ENCODE measurements at regions not wholly inside any gene's neighbourhood (a gene's known extent, or its start where the extent isn't known, plus 50 kb on each side); places are given as distances from the start of the nearest gene placed in this dataset.
A peak's percentile ranks its signal among the peaks of the same experiment; 100 is the strongest.

GRCh38 chr5:135208903-135209721, 175.1 kb upstream of the PITX1 start:
- peaks cover under 1% of the 10 kb centered on the region for H3K9me3 Mint-ChIP-seq (ENCODE audit: unreplicated experiment)
- peaks cover 15% of the 10 kb centered on the region for H3K4me1 Mint-ChIP-seq (ENCODE audit: unreplicated experiment)
- H3K27ac Mint-ChIP-seq (ENCODE audit: unreplicated experiment): peak overlapping the region; percentile 64
- H3K27me3 Mint-ChIP-seq (ENCODE audit: unreplicated experiment): no peaks in the 10 kb centered on the region
- TF ChIP-seq CTCF (IDR thresholded peaks at IDR 0.05): no peak
- H3K4me3 Mint-ChIP-seq (ENCODE audit: unreplicated experiment): no peak overlapping the region
- H3K36me3 Mint-ChIP-seq (ENCODE audit: unreplicated experiment): no peaks in the 10 kb centered on the region
- DNase-seq (ENCODE audit: extremely low spot score, unreplicated experiment): peak; percentile 81

- H3K4me3 Mint-ChIP-seq (ENCODE audit: unreplicated experiment): no peak overlapping the region
- H3K27me3 Mint-ChIP-seq (ENCODE audit: unreplicated experiment): no peaks in the 10 kb centered on the region
- H3K36me3 Mint-ChIP-seq (ENCODE audit: unreplicated experiment): peaks cover 2% of the 10 kb centered on the region
- no peak for DNase-seq (ENCODE audit: extremely low spot score, unreplicated experiment)
- H3K9me3 Mint-ChIP-seq (ENCODE audit: unreplicated experiment): peaks cover 6% of the 10 kb centered on the region
- H3K4me1 Mint-ChIP-seq (ENCODE audit: unreplicated experiment): peaks cover 15% of the 10 kb centered on the region
- H3K27ac Mint-ChIP-seq (ENCODE audit: unreplicated experiment): peak overlapping the region; percentile 64
- no peak for TF ChIP-seq CTCF (IDR thresholded peaks at IDR 0.05)
Measured at GRCh38 chr5:135208555-135208902, 174.5 kb upstream of the PITX1 start.

GRCh38 chr5:135207866-135208265, 173.8 kb upstream of the PITX1 start:
- Mint-ChIP-seq H3K27ac (ENCODE audit: unreplicated experiment) (no peak overlapping the region), H3K4me3 (ENCODE audit: unreplicated experiment) (no peak overlapping the region), H3K36me3 (ENCODE audit: unreplicated experiment) (peaks cover 2% of the 10 kb centered on the region), H3K9me3 (ENCODE audit: unreplicated experiment) (peaks cover 10% of the 10 kb centered on the region), H3K27me3 (ENCODE audit: unreplicated experiment) (peaks cover 2% of the 10 kb centered on the region), H3K4me1 (ENCODE audit: unreplicated experiment) (peaks cover 15% of the 10 kb centered on the region)
- peak; percentile 36 for DNase-seq (ENCODE audit: extremely low spot score, unreplicated experiment)
- no peak for TF ChIP-seq CTCF (IDR thresholded peaks at IDR 0.05)

- peaks cover 11% of the 10 kb centered on the region for H3K27me3 Mint-ChIP-seq (ENCODE audit: unreplicated experiment)
- no peak overlapping the region for H3K4me3 Mint-ChIP-seq (ENCODE audit: unreplicated experiment)
- no peak overlapping the region for H3K27ac Mint-ChIP-seq (ENCODE audit: unreplicated experiment)
- H3K36me3 Mint-ChIP-seq (ENCODE audit: unreplicated experiment): peaks cover 7% of the 10 kb centered on the region
- H3K9me3 Mint-ChIP-seq (ENCODE audit: unreplicated experiment): peaks cover 19% of the 10 kb centered on the region
- peaks cover 15% of the 10 kb centered on the region for H3K4me1 Mint-ChIP-seq (ENCODE audit: unreplicated experiment)
- DNase-seq (ENCODE audit: extremely low spot score, unreplicated experiment): peak; percentile 40
- no peak for TF ChIP-seq CTCF (IDR thresholded peaks at IDR 0.05)
Measured at GRCh38 chr5:135206862-135207261, 172.8 kb upstream of the PITX1 start.

- peaks cover 13% of the 10 kb centered on the region for H3K27me3 Mint-ChIP-seq (ENCODE audit: unreplicated experiment)
- peaks cover 7% of the 10 kb centered on the region for H3K36me3 Mint-ChIP-seq (ENCODE audit: unreplicated experiment)
- peaks cover 19% of the 10 kb centered on the region for H3K9me3 Mint-ChIP-seq (ENCODE audit: unreplicated experiment)
- no peak overlapping the region for H3K27ac Mint-ChIP-seq (ENCODE audit: unreplicated experiment)
- TF ChIP-seq CTCF (IDR thresholded peaks at IDR 0.05): no peak
- DNase-seq (ENCODE audit: extremely low spot score, unreplicated experiment): no peak
- peaks cover 15% of the 10 kb centered on the region for H3K4me1 Mint-ChIP-seq (ENCODE audit: unreplicated experiment)
- H3K4me3 Mint-ChIP-seq (ENCODE audit: unreplicated experiment): no peak overlapping the region
Measured at GRCh38 chr5:135205632-135206349, 171.8 kb upstream of the PITX1 start.

Data from osteocyte (in vitro differentiated cells).